Stimulated activated CD4-positive, alpha-beta T cell treated with anti-CD3 and anti-CD28 coated beads, Interleukin-2, amount 100 ng/mL, for 24 hours (primary cell): ENCODE measurements at regions not wholly inside any gene's neighbourhood (a gene's known extent, or its start where the extent isn't known, plus 50 kb on each side); places are given as distances from the start of the nearest gene placed in this dataset.

ENCODE experiments used
- DNase-seq, 2 donors: peaks; one replicate each; pipeline ENCODE4 v3.0.0-alpha.2; 2020

DNA sequence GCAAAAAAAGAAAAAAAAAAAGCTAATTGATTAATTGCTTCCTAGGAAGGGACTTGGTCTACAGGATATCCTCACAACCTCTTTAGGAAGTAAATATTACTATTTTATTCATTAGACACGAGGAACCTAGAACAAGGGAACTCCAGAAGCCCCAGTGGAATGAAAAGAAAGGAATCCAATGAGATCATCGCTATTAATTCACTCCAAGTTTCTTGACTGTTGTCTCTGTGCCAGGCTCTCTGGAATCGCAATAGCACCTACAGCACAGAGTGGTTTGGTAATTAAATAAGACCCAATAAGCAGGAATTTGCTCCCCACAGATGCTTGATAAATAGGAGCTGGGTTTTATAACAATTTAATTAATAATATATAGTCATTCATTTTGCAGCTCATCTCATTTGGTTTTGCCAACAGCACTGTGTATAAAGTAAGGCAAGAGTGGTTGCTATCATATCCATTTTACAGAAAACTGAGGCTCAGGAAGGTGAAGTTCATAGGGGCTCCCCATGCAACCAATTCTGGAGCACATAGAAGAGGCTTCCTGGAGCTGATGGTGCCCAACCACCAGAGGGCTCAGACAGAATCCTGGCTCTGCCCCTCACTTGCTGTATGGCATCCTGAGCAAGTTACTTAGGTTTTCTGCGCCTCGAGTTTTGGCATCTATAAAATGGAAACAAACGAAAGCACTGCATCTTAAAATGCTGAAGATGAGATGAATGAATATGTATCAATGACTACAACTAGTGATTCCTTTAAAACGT is 420.2 kb downstream of the MED13L start:
- DNase-seq = no peak

DNA sequence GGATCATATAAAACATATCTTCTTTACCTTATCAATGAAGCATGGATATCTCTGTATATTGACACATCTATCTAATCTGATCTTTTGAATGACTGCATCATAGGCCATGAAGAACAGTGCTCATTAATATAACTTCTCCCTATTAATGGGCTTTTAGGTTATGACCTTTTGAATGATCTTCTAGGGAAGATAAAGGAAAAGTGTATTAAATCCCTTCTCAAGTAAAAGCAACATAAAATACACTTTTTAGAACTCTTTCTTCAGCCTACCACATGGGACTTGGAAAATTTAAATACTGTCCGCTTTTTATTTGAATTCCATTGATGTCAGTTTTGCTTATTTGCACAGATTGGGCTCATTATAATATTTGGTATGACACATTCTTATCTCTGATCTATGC is 425.4 kb downstream of the MED13L start:
- no peak for DNase-seq

DNA sequence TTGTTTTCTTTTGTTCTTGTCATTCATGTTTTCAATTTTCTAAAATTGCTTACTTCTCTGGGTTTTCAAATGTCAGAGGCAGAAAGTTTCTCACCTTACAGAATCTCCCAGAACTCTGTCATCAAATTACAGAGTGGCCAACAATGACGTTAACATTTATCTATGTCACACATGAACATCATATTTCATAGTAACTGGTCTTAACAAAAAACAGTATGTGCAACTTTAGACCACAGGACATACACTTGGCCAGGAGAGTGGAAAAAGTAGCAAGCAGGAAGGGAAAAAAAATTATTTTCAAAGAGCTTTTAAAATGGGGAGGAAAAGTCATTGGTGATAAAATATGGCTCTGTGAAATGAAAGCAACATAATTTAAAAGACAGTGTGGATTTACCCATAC is 426.5 kb downstream of the MED13L start:
- DNase-seq = no peak

DNA sequence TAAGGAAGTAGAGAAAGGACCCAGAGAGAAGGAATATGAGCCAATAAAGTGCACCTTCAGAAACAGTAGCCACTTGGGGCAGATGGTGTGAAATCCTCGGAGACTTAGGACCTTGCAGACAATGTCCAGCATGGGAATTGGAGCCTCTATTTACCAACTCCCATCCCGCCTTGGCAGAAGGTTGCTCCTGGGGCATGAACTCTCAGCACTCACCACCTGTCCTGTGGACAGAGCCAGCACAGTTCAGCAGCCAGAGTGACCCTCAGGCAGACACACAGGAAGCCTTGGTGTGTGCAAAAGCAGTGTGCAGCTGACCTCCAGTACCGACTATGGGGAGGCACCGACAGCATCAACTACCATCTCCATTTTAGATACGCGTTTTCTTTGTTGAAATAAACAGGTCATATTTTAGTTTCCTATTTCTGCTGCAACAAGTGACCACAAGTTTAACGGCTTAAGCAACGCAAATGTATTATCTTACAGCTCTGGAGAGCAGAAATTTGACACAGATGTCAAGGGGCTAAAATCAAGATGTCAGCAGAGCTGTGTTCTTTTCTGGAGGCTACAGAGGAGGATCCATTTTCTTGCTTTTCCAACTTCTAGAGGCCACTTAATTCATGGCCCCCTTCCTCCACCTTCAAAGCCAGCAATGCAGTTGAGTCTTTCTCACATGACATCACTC is 428.1 kb downstream of the MED13L start:
- DNase-seq = no peak

DNA sequence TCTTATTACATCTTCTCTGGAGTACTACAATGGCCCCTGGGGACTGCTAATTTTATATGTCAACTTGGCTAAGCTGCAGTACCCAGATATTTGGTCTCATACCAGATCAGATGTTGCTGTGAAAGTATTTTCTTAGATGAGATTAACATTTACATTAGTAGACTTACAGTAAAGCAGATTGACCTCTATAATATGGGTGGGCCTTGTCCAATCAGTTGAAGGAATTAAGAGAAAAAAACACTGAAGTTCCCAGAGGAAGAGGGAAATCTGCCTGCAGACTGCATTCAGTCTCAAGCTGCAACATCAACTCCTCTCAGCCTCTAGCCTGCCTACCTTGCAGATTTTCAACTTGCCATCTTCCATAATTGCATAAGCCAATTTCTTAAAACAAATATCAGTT is 430.1 kb downstream of the MED13L start:
- no peak for DNase-seq

DNA sequence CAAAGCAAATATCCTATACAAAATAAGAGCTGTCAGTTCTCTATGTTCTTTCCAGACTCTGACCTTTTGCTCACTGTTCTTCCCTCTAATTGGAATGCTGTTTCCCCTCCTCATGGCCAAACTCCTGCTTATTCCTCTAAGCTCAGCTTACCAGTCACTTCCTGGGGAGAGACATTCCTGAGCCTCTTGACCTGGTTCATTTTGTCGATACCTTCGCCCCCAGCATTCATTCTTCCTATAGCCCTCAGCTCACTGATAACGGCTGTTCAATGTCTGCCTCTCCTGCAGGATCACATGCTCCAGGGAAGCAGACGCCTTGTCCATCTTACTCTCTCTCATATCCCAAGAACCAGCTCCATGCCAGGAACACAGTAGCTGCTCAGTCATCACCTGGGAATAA is 431.0 kb downstream of the MED13L start:
- DNase-seq = no peak

DNA sequence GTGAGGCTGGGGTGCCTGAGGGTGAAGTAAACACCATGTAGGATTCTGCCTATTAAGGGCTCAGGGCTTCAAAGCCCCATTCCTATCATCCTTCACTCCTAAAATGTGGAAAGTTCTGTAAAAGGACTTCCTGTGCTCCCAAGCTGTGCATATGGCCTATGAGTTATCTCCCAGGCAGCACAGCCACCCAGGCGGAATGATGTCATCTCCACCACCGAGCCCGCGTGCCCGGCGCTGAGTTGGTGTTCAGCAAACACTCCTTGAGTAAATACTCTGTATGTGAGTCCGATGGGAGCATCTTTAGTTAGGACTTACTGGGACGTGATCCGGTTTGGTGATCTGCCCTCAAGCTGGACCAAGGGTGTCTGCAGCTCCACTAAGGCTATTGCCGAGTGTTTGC is 437.3 kb downstream of the MED13L start:
- DNase-seq = no peak

DNA sequence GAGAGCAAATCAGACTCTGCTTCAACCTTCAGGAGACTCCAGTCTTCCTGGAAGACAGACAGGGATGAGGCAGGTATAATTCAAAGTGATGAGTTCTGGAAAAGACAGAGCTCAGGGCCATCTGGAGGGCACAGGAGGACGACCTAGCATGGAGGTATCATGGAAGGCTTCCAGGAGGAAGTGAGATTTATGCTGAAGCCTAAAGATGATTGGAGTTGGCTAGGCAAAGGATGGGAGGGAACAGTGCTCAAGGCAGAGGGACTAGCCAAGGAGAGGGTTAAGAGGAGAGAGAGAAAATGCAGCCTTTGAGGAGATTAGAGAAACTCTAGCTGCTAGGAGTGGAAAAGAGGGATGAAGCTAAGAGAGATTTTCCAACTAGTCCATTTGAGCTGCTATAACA is 438.5 kb downstream of the MED13L start:
- no peak for DNase-seq

DNA sequence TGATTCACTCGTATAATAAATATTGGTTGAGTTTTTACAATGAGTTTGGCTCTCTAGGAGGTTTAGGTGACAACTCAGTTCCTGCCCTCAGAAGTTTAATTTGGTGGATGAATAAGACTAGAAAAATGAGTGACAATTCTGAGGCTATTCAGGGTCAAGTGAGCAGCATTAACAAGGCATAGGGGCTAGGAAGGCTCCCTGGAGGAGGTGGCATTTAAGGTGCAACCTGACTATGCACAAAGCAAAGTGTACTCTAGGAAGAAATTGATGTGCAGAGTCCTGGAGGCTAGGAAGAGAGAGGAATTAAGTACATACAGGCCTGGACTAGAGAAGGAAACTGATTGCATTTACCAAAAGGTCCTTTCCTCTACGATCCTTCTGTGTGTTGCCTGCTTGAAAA is 440.3 kb downstream of the MED13L start:
- DNase-seq = no peak

DNA sequence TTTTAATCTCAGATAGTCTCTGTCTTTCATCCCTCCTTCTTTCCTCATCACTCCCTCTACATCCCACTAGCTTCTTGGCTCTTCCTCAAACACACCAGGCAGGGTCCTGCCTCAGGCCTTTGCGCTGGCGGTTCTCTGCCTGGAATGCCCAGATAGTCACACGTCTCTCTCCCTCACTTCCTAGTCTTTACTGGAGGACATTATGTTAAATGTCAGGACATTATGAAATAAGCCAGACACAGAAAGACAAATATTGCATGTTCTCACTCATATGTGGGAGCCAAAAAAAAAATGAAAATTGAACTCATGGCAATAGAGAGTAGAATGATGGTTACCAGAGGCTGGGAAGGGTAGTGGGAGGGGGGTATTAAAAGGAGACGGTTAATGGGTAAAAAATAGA is 442.0 kb downstream of the MED13L start:
- no peak for DNase-seq

DNA sequence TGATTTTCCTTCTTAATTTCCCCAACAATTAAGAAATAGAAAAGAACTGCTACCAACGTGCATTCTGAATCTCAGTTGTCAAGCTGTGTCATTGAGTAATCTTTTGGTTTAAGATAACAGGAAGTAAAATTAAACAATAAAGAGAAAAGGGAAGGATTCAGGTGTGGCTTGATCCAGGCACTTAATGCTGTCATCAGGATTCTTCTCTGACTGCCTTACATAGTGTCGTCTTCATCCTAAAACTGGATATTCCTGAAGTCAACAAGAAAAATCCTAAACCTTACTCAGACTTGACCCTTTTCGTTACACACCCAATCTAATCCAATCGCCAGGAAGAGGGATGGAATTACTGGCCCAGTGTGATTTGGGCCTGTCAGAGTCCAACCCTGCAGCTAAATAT is 443.8 kb downstream of the MED13L start:
- no peak for DNase-seq

DNA sequence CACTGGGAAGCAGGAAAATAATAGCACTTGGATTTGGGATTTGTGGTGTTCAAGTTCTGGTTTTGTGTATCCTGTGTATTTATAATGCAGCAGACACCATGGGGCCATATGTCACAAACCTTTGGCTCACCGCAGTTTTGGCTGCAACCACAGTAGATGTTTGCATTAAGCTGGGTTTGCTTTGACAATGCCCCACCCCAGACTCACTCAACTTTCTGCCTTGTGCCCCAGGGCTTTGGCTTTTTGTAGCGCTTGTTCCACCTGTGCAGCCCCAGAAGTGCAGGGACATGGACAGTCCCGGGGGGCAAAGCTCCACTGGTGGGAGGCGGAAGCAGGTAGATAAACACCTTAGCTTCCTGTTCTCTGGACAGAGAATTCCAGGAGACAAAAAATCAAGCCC is 446.9 kb downstream of the MED13L start:
- no peak for DNase-seq

DNA sequence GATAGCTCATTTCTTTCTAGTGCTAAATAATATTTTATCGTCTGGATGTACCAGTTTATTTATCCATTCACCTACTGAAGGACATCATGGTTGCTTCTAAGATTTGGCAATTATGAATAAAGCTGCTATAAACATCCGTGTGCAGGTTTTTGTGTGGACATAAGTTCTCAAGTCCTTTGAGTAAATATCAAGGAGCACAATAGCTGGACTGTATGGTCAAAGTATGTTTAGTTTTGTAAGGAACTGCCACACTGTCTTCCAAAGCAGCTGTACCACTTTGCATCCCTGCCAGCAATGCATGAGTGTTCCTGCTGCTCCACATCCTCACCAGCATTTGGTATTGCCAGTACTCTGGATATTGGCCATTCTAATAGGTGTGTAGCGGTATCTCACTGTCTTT is 447.4 kb downstream of the MED13L start:
- DNase-seq = no peak

DNA sequence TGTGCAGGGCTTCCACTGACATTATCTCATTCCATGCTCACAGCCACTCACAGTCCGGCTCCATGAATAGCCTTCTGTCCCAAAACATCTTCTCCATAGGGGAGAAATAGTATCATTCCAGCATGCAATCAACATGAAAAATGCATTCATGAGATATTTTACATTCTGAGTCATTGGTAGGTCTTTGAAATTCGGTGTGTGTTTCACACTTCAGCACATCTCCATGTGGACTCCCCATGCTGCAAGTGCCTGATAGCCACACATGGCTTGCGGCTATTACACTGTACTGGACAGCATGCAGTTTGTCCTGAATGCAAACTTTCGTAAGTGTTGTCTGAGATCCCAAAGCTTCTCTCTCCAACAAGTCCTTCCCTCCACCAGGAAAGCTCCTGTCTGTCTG is 449.3 kb downstream of the MED13L start:
- no peak for DNase-seq

DNA sequence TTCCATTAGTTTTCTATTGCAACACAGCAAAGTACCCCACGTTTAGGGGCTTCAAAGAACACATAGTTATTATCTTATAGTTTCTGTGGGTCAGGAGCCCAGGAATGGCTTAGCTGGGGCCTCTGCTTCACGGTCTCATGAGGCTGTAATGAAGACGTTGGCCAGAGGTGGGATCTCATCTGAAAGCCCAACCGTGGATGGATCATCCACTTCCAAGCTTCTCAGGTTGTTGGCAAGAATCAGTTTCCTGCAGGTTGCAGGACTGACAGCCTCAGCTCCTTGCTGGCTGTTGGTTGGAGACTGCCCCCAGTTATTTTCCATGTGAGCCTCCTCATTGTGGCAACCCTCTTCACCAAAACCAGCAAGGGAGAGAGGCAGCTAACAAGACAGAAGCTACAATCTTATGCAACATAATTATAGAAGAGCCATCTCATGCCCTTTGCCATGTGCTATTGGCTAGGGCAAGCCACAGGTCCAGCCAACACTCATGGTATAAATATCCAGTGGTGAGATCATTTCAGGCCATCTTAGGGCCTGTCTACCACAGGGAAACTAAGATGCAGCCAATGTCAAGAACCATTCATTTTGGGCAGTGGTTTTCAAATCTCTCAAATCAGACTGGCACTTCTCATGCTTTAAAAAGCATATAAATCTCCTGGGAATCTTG is 452.4 kb downstream of the MED13L start:
- no peak for DNase-seq

DNA sequence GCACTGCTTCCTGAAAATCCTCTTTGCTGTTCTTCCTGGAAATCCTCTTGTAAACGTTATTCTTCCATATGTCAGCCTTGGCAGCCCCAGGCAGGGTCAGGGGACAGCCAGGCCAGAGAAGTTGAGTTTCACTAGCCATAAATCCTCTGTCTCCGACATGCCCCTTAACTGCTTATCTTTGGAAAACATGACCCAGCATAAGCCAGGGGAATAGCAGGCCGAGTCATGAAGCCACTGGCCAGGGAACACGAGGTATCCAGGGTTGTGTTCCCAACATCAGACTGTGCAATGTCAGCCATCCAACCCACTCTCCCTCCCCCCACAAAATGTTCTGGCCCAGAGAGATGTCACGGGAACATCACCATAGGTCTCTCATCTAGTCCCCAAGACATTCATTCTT is 453.9 kb downstream of the MED13L start:
- no peak for DNase-seq

DNA sequence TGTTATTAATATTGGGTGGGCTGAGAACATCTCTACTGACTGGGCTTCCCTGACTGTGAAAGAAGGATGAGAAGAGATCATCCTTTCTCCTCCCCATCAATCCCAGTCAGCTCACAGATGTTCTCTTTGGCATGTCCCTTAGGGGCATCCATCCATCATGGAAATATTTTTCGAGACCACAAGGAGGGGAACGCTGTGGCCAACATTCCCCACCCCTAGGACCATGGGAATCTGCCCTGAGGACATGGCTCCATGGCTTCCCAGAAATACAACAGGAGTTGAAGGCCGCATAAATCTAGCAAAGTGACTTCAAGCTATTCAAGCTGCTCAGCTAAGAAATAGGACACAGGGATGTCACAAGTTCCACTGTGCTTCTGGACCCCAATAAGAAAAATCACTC is 456.8 kb downstream of the MED13L start:
- no peak for DNase-seq

DNA sequence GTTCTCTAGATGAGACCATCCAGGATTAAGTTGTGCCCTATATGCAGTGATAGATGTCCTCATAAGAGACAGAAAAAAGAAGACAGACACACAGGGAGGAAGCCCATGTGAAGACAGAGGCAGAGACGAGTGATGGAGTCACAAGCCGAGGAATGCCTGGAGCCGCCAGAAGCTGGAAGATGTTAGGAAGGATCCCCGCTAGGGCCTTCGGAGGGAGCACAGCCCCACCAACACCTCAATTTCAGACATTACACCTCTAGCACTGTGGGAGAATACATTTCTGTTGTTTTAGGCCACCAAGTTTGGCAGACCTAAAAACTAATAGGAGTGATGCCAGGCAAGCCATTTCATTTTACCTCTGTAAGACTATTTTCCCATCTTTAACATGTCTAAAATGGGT is 458.5 kb downstream of the MED13L start:
- no peak for DNase-seq

DNA sequence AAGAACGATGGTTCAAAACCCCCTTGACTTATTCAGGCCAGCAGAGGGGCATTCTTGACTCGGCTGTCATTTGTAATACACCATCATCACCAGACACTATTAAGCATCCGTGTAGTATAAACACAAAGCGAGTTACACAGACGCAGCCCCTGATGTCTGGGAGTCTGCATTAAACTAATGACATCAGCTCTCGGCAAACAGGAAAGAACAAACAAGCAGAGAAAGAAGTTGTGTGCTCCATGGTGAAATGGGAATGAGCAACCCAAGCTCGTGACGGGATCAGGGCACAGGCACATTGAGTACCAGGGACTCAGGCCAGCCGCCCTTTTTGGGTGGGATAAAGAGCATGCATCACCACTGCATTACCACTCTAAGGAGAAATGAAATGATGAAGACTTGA is 460.1 kb downstream of the MED13L start:
- no peak for DNase-seq

DNA sequence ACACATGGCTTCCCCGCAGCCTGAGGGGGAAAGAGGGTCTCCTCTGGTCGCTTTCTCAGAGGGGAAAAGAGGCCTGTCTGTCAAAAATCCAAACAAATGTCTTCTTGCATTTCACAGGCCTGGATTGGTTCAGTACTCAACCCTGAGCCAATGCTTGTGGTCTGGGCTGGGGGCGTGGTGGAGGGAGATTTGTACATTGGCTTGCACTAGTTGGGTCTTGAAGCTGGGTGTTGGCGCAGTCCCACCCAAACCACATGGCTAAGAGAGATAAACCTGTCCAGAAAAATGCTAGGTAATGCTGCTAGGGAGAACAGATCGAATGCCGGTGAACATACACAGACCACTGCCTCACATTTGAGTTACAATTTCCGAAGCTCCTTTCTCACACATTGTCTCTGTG is 461.6 kb downstream of the MED13L start:
- no peak for DNase-seq

DNA sequence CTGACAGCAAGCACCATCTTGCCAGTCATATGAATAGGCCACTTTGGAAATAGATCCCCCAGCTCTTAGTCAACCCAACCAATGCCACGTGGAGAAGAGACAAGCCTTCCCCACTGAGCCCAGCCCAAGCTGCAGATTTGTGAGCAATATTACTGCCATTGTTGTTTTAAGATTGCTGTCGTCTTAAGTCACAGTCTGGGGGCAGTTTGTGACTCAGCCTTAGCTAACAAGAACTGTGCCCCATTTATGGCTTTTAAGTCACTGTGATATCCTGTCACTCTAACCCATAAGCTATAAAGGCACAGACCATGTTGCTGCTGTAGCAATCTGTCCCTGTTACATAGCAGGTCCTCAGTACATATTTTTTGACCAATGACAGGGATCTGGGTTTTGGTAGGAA is 464.2 kb downstream of the MED13L start:
- no peak for DNase-seq

DNA sequence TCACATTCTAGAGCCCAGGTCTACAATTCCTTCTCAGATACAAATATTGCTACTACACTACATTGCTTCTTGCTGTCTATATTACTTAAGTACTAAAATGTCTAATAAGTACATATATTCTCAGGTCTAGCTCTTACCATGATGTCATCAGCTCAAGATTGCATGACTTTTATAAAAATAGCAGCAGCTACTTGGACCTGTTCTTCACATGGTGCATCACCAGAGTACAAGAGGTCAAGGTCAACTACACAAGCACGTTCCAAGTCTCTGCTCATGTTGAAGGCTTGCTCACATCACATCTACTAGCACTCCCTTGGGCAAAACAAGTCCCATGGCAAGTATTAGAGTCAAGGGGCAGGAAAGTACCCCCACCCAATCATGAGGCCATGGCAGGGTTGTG is 465.6 kb downstream of the MED13L start:
- no peak for DNase-seq

DNA sequence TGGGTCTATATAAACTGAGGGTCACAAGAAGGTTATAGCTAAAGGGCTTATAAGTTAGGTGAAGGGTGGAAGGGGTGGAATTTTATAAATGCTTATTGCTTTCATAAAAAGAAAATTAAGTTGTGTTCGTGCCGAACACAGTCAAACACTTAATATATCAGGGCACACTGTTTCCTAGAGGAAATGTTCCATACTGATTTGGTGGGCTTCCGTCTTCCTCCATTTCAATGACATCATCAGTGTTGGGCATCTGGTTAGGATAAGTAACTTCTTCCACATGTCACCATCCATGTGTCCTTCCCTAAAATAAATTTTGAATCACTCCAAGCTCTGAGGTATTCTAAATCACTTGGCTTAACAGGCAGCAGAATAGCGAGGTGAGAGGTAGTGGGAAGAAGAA is 466.4 kb downstream of the MED13L start:
- DNase-seq = no peak

DNA sequence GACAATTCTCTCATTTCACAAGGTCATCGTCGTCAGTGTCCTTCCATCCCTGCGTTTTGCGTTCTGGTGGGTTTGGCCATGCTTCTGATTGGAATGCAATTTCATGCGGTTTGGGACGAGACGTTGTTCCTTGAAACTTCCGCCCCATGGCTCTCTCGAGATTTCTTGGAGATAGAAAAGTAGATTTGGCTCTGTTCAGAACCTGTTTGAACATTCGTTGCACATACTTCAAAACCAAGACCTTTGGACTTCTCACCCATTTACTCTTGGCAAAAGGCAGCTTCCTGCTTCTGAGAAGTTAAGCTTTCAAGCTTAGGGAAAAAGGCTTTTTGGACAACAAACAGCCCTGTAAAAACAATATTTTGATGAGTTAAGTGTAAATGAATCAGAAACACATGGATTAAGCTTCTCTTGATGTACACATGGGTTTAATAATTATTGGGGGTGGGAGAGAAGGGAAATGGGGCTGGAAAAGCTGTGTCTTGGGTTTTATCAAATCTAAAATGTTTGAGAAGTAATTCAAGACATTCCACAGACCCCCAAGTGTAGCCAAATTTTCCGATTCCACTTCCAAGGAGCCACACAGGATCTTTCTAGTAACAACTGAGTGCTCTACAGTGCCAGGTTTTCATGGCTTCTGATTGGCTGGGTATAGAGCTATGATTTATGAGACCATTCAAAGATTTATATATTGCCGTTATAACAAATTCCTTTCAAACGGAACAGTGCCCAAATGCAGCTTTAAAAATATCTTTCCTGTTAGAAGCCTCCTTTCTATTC is 467.2 kb downstream of the MED13L start:
- no peak for DNase-seq
